Neural cell (in vitro differentiated cells): ENCODE measurements at regions not wholly inside any gene's neighbourhood (a gene's known extent, or its start where the extent isn't known, plus 50 kb on each side); places are given as distances from the start of the nearest gene placed in this dataset.

Source experiments
- EZH2 ChIP-seq: fragments of 200-600, 300-800 bp; shearing (Covaris generic), sonication (generic); IDR thresholded peaks from 2 replicates; pipeline ENCODE4 v1.6.1; 2014; ENCODE audit warnings: antibody characterized with exemption, low read length, borderline replicate concordance, mild to moderate bottlenecking; ENCODE audit not compliant: insufficient read depth, poor library complexity, severe bottlenecking
- MXI1 ChIP-seq: fragments of 450-650 bp; conservative IDR thresholded peaks from 2 replicates; pipeline ENCODE4 v1.6.1; 2014; ENCODE audit warnings: antibody characterized with exemption, mild to moderate bottlenecking; ENCODE audit not compliant: poor library complexity, severe bottlenecking
- TAF1 ChIP-seq: IDR thresholded peaks from 2 replicates; pipeline ENCODE4 v1.6.1; 2012; ENCODE audit warnings: low read depth
- TF ChIP-seq, protein P1 (sequence below): fragments of 450-650 bp; IDR thresholded peaks from 2 replicates; pipeline ENCODE4 v1.5.1; 2014; ENCODE audit warnings: antibody characterized with exemption, mild to moderate bottlenecking, moderate library complexity; ENCODE audit not compliant: poor library complexity, severe bottlenecking
- TF ChIP-seq, protein P2 (sequence below): IDR thresholded peaks from 2 replicates; pipeline ENCODE4 v1.6.1; 2012; ENCODE audit warnings: borderline replicate concordance

DNA sequence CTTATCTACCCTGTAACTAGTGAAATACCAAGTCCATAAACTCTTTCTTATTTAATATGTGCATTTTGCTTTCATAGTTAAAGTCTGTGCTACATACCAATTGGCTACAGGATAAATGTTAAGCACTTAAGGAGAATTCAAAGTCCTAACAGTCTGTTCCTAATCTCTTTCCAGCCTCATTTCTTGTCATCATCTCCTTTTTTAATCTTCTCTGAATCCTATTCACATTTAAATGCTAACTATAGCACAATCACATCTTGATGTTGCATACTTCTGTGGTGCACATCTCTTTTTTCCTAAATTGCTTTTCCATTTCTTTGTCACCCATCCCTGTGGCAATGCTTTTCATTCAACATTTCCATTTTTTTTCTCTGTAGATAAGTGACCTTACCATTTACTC is 996.1 kb upstream of the TYRP1 start:
- TF ChIP-seq, protein P1, sequence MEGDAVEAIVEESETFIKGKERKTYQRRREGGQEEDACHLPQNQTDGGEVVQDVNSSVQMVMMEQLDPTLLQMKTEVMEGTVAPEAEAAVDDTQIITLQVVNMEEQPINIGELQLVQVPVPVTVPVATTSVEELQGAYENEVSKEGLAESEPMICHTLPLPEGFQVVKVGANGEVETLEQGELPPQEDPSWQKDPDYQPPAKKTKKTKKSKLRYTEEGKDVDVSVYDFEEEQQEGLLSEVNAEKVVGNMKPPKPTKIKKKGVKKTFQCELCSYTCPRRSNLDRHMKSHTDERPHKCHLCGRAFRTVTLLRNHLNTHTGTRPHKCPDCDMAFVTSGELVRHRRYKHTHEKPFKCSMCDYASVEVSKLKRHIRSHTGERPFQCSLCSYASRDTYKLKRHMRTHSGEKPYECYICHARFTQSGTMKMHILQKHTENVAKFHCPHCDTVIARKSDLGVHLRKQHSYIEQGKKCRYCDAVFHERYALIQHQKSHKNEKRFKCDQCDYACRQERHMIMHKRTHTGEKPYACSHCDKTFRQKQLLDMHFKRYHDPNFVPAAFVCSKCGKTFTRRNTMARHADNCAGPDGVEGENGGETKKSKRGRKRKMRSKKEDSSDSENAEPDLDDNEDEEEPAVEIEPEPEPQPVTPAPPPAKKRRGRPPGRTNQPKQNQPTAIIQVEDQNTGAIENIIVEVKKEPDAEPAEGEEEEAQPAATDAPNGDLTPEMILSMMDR: no peak
- TF ChIP-seq EZH2 (no peak), TAF1 (no peak), MXI1 (no peak)
- TF ChIP-seq, protein P2, sequence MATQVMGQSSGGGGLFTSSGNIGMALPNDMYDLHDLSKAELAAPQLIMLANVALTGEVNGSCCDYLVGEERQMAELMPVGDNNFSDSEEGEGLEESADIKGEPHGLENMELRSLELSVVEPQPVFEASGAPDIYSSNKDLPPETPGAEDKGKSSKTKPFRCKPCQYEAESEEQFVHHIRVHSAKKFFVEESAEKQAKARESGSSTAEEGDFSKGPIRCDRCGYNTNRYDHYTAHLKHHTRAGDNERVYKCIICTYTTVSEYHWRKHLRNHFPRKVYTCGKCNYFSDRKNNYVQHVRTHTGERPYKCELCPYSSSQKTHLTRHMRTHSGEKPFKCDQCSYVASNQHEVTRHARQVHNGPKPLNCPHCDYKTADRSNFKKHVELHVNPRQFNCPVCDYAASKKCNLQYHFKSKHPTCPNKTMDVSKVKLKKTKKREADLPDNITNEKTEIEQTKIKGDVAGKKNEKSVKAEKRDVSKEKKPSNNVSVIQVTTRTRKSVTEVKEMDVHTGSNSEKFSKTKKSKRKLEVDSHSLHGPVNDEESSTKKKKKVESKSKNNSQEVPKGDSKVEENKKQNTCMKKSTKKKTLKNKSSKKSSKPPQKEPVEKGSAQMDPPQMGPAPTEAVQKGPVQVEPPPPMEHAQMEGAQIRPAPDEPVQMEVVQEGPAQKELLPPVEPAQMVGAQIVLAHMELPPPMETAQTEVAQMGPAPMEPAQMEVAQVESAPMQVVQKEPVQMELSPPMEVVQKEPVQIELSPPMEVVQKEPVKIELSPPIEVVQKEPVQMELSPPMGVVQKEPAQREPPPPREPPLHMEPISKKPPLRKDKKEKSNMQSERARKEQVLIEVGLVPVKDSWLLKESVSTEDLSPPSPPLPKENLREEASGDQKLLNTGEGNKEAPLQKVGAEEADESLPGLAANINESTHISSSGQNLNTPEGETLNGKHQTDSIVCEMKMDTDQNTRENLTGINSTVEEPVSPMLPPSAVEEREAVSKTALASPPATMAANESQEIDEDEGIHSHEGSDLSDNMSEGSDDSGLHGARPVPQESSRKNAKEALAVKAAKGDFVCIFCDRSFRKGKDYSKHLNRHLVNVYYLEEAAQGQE: no peak
